HG02852 (cell line): ENCODE measurements at regions not wholly inside any gene's neighbourhood (a gene's known extent, or its start where the extent isn't known, plus 50 kb on each side); places are given as distances from the start of the nearest gene placed in this dataset.

Source experiments
- ATAC-seq: cut with Tn5 transposase; IDR thresholded peaks from one replicate; pipeline ENCODE4 v1.9.1; 2021; ENCODE audit warnings: mild to moderate bottlenecking, moderate library complexity; ENCODE audit not compliant: unreplicated experiment

GRCh38 chr16:85497622-85498314, 115.4 kb upstream of the GSE1 start:
- ATAC-seq = no peak

DNA sequence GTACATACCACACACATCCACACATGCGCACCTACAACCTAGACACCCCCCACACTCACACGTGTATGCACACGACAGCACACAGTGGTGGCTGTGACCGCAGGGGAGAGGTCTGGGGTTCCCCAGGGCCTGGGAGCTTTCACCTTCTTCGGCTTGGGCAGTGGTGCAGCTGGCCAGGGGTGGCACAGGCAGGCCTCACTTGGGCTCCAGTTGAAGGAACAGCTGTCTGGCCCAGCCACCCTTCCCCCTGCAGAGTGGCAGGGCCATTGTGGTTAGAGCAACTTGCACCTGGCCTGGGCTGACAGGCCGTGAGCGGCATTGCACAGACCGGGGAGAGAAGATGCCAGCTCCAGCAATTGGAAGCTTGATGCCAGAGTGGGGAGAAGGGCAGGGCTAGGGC, 114.5 kb upstream of the GSE1 start:
- ATAC-seq = no peak

GRCh38 chr16:85500220-85500619, 112.9 kb upstream of the GSE1 start:
- ATAC-seq = no peak

DNA sequence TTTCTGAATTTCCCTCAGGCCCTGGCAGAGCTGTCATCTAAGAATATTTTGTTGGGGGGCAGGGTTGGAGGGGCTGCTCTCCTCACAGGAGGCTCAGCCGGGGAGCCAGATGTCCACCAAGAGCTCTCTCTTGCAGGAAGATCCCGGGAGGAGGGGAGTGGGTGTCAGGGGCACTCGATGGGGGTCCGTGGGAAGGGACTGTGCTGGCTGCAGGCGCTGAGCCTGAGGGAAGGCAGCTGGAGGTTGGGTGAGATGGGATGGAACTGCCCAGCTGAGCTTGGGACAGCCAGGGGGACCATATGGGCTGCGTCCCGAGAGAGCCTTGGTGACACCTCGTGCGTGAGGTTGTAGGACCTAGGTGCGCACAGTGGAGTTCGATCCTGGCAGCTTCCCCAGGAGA, 111.2 kb upstream of the GSE1 start:
- no peak for ATAC-seq

DNA sequence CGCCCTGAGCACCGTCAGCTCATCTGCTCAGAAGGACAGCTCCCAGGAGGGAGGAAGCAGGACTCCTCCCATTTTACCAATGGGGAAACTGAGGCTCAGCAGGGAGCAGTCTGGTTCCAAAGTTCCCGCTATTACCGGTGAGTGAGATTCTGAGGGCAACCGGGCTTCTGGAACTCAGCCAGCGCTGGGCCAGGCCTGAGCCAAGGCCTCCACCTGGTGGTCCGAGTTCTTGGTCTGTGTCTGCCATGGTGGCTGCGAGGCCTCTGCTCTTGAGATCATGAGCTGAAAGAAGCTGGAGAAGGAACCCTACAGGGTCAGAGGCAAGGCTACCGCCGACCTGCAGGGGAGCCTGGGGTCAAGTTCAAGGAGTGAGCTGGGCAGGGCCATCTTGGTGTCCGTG, 110.8 kb upstream of the GSE1 start:
- no peak for ATAC-seq

DNA sequence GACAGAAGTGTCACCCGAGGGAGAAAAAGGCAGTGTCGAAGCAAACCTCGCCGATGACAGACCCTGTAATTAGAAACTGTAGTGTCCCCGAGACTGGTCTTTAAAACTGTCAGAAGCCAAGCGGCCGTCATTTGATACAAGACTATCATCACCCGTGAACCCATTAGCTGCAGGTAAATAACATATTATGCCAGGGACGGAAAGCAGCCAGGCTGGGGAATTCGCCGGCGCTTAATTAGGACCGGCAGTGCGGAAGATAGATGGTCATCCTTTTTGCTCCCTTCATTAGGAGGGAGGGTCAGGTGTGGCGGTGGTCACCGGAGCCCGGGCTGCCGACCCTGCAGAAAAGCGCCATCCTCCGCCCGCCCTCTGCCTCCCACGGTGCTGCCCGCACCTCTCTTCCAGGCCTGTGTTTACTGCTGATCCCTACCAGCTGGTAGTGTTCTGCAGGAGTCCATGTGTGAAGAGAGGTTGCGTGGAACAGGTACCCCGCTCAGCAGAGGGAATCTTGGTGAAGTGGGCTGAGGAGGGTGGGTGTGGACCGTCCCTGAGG, 109.4 kb upstream of the GSE1 start:
- ATAC-seq = no peak

DNA sequence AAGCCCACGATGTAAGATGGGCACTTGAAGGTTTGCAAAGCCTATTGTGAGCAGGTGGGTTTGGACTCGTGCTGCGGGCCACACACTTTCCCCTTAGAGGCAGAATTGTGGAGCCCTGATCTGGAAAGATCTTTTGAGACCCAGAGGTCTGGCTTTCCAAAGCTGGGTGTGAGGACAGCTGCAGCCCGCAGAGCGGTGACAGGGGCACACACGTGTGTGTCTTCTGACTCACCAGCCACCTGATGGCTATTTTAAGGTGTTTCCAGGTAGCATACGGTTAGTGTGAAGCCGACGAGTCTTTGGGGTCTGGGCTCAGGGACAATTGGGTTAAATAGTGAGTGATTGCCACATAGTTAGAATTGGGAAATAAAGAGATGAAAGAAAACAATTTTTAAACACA, 108.9 kb upstream of the GSE1 start:
- no peak for ATAC-seq

GRCh38 chr16:85505794-85506634, 107.1 kb upstream of the GSE1 start:
- ATAC-seq = no peak

- ATAC-seq = no peak
Measured at GRCh38 chr16:85506635-85506911, 106.5 kb upstream of the GSE1 start.

DNA sequence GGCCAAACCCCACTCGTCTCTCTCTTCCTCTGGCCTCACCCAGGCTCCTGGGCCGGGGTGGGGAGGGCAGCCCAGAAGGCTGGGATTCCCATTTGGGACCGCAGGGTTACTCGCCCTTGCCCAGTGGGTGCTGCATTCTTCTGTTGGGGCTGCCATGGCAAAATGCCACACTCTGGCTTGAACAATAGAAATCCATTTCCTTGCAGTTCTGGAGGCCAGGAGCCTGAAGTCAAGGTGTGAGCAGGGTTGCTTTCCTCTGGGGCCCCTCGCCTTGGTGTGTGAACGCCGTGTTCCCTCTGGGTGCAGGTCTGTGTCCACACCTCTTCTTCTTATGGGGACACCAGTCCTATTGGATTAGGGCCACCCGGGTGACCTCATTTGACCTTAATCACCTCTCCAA, 105.8 kb upstream of the GSE1 start:
- ATAC-seq = no peak

- ATAC-seq = no peak
Measured at GRCh38 chr16:85508388-85508787, 104.7 kb upstream of the GSE1 start.

- ATAC-seq = no peak
Measured at GRCh38 chr16:85508993-85509392, 104.1 kb upstream of the GSE1 start.

- ATAC-seq = no peak
Measured at GRCh38 chr16:85510041-85510659, 103.0 kb upstream of the GSE1 start.

DNA sequence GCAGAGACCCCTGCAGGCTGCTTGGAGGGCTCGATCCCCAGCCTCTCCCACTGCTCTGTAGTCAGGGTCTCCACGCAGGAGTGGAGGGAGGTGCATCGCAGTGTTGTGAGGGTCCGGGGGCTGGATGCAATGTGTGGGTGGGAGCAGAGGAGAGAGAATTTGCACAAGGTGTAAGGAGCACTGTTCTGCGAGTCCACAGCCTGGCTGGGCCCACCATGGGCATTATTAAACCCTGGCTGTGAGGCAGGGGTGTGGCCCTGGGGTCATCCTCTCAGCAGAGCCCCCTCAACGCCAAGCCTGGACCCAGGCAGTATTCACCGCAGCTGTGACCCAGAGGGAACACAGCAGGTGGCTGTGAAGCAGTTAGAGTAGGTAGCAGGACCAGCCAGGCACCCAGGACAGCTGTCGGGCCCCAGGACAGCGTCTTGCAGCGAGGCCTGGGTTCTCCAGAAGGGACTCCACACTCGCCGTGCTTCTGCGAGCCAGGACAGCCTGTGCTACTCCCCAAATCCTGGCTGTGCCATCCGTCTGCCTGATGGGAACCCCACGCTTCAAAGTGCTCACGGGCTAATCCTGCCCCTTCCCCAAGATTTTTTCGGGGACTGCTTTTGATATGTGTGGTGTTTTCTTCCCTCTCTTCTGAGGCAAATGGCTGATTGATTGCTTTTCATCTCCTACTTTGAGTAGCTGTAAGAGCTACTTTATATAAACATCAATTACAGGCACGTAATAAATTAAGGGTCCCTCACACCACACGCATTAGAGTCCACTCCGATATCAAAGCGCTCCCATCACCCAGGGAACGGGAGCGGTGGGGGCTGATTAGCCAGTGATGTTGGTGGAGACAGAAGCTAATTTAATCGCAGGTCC, 100.9 kb upstream of the GSE1 start:
- ATAC-seq = no peak

GRCh38 chr16:85512808-85513115, 100.4 kb upstream of the GSE1 start:
- ATAC-seq = no peak

GRCh38 chr16:85513180-85513579, 99.9 kb upstream of the GSE1 start:
- ATAC-seq = no peak

DNA sequence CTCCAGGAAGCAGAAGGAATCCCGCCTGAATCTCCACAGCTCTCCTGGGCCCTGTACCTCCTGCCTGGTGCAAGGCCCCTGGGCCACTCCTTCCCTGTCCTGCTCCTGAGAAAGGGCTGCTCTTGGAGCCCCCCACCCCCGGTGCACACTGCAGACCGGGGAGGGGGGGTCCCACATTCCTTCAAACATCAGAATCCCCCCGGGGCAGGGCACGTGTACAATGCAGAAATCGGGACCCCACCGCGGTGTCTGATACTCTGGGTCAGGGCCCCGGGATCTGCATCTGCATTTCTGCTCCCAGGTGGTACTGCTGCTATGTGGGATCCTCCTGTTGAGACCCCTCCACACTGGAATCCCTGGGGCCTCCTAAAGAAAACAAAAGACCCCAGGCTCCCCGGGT, 99.5 kb upstream of the GSE1 start:
- ATAC-seq = no peak

DNA sequence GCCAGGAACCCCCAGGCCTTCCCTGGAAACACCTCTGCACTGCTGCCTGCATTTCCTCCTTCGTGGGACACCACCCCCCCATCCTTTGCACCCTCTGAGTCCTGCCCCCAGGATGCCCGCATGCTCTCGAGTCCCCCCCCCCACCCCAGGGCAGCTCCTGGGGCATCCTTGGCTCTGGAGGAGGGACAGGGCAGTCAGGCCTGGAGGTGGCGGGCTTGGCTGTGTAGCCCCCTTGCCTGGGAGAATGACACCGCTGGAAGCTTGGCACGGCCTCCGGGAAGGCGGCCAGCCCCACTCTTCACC, 98.9 kb upstream of the GSE1 start:
- ATAC-seq = no peak

GRCh38 chr16:85514598-85515318, 98.4 kb upstream of the GSE1 start:
- ATAC-seq = no peak

DNA sequence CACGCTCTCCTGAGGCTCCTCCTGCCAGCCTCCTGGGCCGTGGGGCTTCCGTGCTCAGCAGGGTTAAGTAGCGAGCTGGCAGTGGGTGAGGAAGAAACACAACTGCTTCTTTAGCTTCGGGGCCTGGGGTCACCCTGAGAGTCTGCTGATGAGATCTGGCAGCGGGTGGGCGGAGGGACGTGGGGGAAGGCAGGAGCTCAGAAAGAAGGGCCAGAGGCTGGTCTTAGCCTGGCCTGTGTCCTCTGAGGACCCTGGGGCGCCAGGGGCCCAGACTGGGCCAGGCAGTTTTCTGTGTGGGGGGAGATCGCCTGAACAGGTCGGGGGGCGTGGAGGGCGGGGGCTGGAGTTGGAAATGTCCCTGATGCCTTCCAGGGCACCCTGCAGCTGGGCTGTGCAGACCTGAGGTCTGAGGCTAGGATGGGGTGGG, 97.8 kb upstream of the GSE1 start:
- ATAC-seq = no peak
